H1 (cell line): ENCODE measurements at regions not wholly inside any gene's neighbourhood (a gene's known extent, or its start where the extent isn't known, plus 50 kb on each side); places are given as distances from the start of the nearest gene placed in this dataset.

Source experiments
- CTCF ChIA-PET: fragments of 300-600 bp; sonication (Branson Sonifier 250); formaldehyde crosslinking; loops from one replicate; lab custom pipeline; 2021; ENCODE audit not compliant: partially characterized antibody; lab: Charles Lee
- POLR2A ChIA-PET: fragments of 300-600 bp; sonication (Branson Sonifier 250); formaldehyde crosslinking; loops from one replicate; lab custom pipeline; 2021; ENCODE audit warnings: inconsistent platforms; ENCODE audit not compliant: partially characterized antibody; lab: Charles Lee
- DNase-seq, 2 experiments: peaks; one replicate each; pipeline versions ENCODE4 v3.0.0 to v3.0.0-alpha.2; 2010 to 2022; ENCODE audit warnings: low spot score in 2 of 2, low read depth in 1 of 2, mixed read lengths in 1 of 2
- FAIRE-seq: peaks from 2 replicates; lab custom pipeline; 2011; peaks lifted over from hg19 to GRCh38; lab: Jason Lieb, UNC
- H2AFZ ChIP-seq: 2 replicates; pipeline ENCODE4 v1.8.1; 2012; ENCODE audit warnings: low read length, inconsistent platforms
- H2AK5ac ChIP-seq: 2 replicates; pipeline ENCODE4 v1.6.1; 2013; ENCODE audit warnings: low read depth, low read length
- H2BK120ac ChIP-seq: replicated peaks from 2 replicates; pipeline ENCODE3; 2013; ENCODE audit warnings: low read depth, low read length, inconsistent platforms
- H2BK12ac ChIP-seq: 2 replicates; pipeline ENCODE4 v1.6.1; 2013; ENCODE audit warnings: low read depth, low read length
- H2BK15ac ChIP-seq: 2 replicates; pipeline ENCODE4 v1.6.1; 2013; ENCODE audit warnings: low read length
- H2BK20ac ChIP-seq: 2 replicates; pipeline ENCODE4 v1.6.1; 2013; ENCODE audit warnings: low read length
- H2BK5ac ChIP-seq: 2 replicates; pipeline ENCODE4 v1.6.1; 2013; ENCODE audit warnings: low read depth, low read length
- H3K14ac ChIP-seq: 2 replicates; pipeline ENCODE4 v1.6.1; 2013; ENCODE audit warnings: inconsistent platforms; ENCODE audit not compliant: insufficient read length
- H3K18ac ChIP-seq: 2 replicates; pipeline ENCODE4 v1.6.1; 2013; ENCODE audit warnings: low read length; ENCODE audit errors: extremely low read depth
- H3K23ac ChIP-seq: 2 replicates; pipeline ENCODE4 v1.6.1; 2013; ENCODE audit warnings: inconsistent platforms; ENCODE audit not compliant: insufficient read length
- H3K23me2 ChIP-seq: 2 replicates; pipeline ENCODE4 v1.6.1; 2013; ENCODE audit warnings: low read depth, low read length
- H3K27ac ChIP-seq: 2 replicates; pipeline ENCODE4 v1.6.1; 2011; ENCODE audit warnings: low read depth, low read length, inconsistent platforms
- H3K27me3 ChIP-seq, 4 experiments: replicated peaks in 1 of 4; 1 replicate in 1 of 4; 2 replicates in 3 of 4; pipeline versions ENCODE4 v1.6.1 to v1.8.1; 2011 to 2013; ENCODE audit warnings: low read length in 3 of 4, mild to moderate bottlenecking in 3 of 4, inconsistent platforms in 2 of 4, mixed read lengths in 2 of 4, moderate library complexity in 1 of 4; ENCODE audit not compliant: control insufficient read depth in 3 of 4, insufficient read depth in 3 of 4; ENCODE audit errors: extremely low read depth in 1 of 4
- H3K36me3 ChIP-seq, 4 experiments: 2 replicates each; pipeline versions ENCODE4 v1.6.1 to v1.8.1; 2011 to 2013; ENCODE audit warnings: mild to moderate bottlenecking in 4 of 4, low read length in 3 of 4, moderate library complexity in 2 of 4, control low read depth in 1 of 4, inconsistent platforms in 1 of 4; ENCODE audit not compliant: insufficient read depth in 4 of 4, control insufficient read depth in 2 of 4
- H3K4ac ChIP-seq: replicated peaks from 2 replicates; pipeline ENCODE3; 2013; ENCODE audit warnings: low read length, low read depth, mixed read lengths, inconsistent platforms; ENCODE audit not compliant: insufficient read length
- H3K4me1 ChIP-seq, 4 experiments: replicated peaks in 1 of 4; 1 replicate in 1 of 4; 2 replicates in 3 of 4; pipeline versions ENCODE4 v1.6.1 to v1.8.1; 2011 to 2013; ENCODE audit warnings: low read length in 3 of 4, inconsistent platforms in 2 of 4, mixed read lengths in 1 of 4; ENCODE audit not compliant: insufficient read depth in 4 of 4, control insufficient read depth in 3 of 4
- H3K4me2 ChIP-seq, 2 experiments: 2 replicates each; pipeline versions ENCODE4 v1.6.1 to v1.8.1; 2011 to 2013; ENCODE audit warnings: low read depth in 2 of 2, low read length in 2 of 2, control low read depth in 1 of 2, inconsistent platforms in 1 of 2, mild to moderate bottlenecking in 1 of 2; ENCODE audit not compliant: insufficient read depth in 1 of 2
- H3K4me3 ChIP-seq, 4 experiments: fragments of 200-600, 300-600 bp in 1 of 4; sonication (generic), shearing (Covaris generic), sonication (Bioruptor Twin) in 1 of 4; 2 replicates each; pipeline versions ENCODE4 v1.5.1 to v1.8.1; 2011 to 2016; ENCODE audit warnings: low read length in 4 of 4, low read depth in 3 of 4, control low read depth in 2 of 4, inconsistent platforms in 2 of 4, mild to moderate bottlenecking in 2 of 4, mixed read lengths in 1 of 4, moderate library complexity in 1 of 4; ENCODE audit not compliant: insufficient read depth in 2 of 4; ENCODE audit errors: extremely low read depth in 1 of 4
- H3K56ac ChIP-seq: replicated peaks from 2 replicates; pipeline ENCODE3; 2013; ENCODE audit warnings: low read depth, mild to moderate bottlenecking, mixed read lengths, low read length, inconsistent platforms; ENCODE audit not compliant: insufficient read length
- H3K79me1 ChIP-seq: 2 replicates; pipeline ENCODE4 v1.6.1; 2013; ENCODE audit warnings: low read depth, low read length, control low read depth
- H3K79me2 ChIP-seq, 2 experiments: 2 replicates each; pipeline versions ENCODE4 v1.6.1 to v1.8.1; 2012 to 2013; ENCODE audit warnings: low read length in 2 of 2, mild to moderate bottlenecking in 2 of 2, inconsistent platforms in 1 of 2; ENCODE audit not compliant: insufficient read depth in 2 of 2, control insufficient read depth in 1 of 2
- H3K9ac ChIP-seq, 4 experiments: replicated peaks in 1 of 4; 1 replicate in 1 of 4; 2 replicates in 3 of 4; pipeline versions ENCODE4 v1.6.1 to v1.8.1; 2011 to 2013; ENCODE audit warnings: low read depth in 3 of 4, low read length in 3 of 4, control low read depth in 2 of 4, mild to moderate bottlenecking in 2 of 4, moderate library complexity in 2 of 4, inconsistent platforms in 1 of 4; ENCODE audit errors: extremely low read depth in 1 of 4
- H3K9me3 ChIP-seq, 2 experiments: 2 replicates each; pipeline versions ENCODE4 v1.6.1 to v1.8.1; 2012 to 2013; ENCODE audit warnings: mild to moderate bottlenecking in 2 of 2, moderate library complexity in 2 of 2, control low read depth in 1 of 2, inconsistent platforms in 1 of 2, low read depth in 1 of 2, low read length in 1 of 2, mixed read lengths in 1 of 2; ENCODE audit not compliant: insufficient read depth in 2 of 2
- H4K20me1 ChIP-seq, 2 experiments: replicated peaks in 1 of 2; 2 replicates each; pipeline versions ENCODE3 to v1.8.1; 2011 to 2013; ENCODE audit warnings: inconsistent platforms in 2 of 2, low read length in 2 of 2, mild to moderate bottlenecking in 1 of 2; ENCODE audit not compliant: insufficient read depth in 2 of 2, control insufficient read depth in 1 of 2
- H4K5ac ChIP-seq: 2 replicates; pipeline ENCODE4 v1.6.1; 2013; ENCODE audit warnings: low read length, low read depth, mixed read lengths, inconsistent platforms; ENCODE audit not compliant: insufficient read length
- H4K8ac ChIP-seq: 2 replicates; pipeline ENCODE4 v1.8.0; 2013; ENCODE audit warnings: mild to moderate bottlenecking, moderate library complexity, low read length, inconsistent platforms; ENCODE audit not compliant: insufficient read depth; ENCODE audit errors: extremely low read depth
- H4K91ac ChIP-seq: replicated peaks from 2 replicates; pipeline ENCODE3; 2013; ENCODE audit warnings: low read length, mixed read lengths, inconsistent platforms; ENCODE audit not compliant: insufficient read length
- BACH1 ChIP-seq: IDR thresholded peaks from 2 replicates; pipeline ENCODE4 v1.6.1; 2012; ENCODE audit warnings: low read length, improper control_type of control experiment
- CBX8 ChIP-seq: fragments of 300-800, 300-1000 bp; sonication (generic); IDR thresholded peaks from 2 replicates; pipeline ENCODE4 v1.7.1; 2016; ENCODE audit warnings: low read depth, low read length, borderline replicate concordance
- CEBPB ChIP-seq: IDR thresholded peaks from 2 replicates; pipeline ENCODE4 v1.6.1; 2012; ENCODE audit warnings: low read depth, low read length
- GTF2F1 ChIP-seq: IDR thresholded peaks from 2 replicates; pipeline ENCODE4 v1.6.1; 2012; ENCODE audit warnings: low read depth, low read length, improper control_type of control experiment, borderline replicate concordance
- HDAC6 ChIP-seq: IDR thresholded peaks from one replicate; pipeline ENCODE4 v1.7.1; 2012; ENCODE audit warnings: low read depth, mild to moderate bottlenecking, inconsistent platforms, low read length, moderate library complexity
- JUND ChIP-seq: IDR thresholded peaks from 2 replicates; pipeline ENCODE4 v1.6.1; 2011; ENCODE audit warnings: mild to moderate bottlenecking, improper control_type of control experiment, low read length
- MAFK ChIP-seq: IDR thresholded peaks from 2 replicates; pipeline ENCODE4 v1.6.1; 2012; ENCODE audit warnings: low read depth, mild to moderate bottlenecking, improper control_type of control experiment, low read length
- POLR2AphosphoS5 ChIP-seq: IDR thresholded peaks from 2 replicates; pipeline ENCODE4 v1.6.1; 2011; ENCODE audit warnings: low read depth, low read length
- RFX5 ChIP-seq: IDR thresholded peaks from 2 replicates; pipeline ENCODE4 v1.6.1; 2011; ENCODE audit warnings: low read depth, low read length, improper control_type of control experiment, borderline replicate concordance
- WGBS, 2 experiments: shearing (Covaris generic) in 1 of 2; methylation state at CpG; one replicate each; pipeline versions ENCODE4 v1.1.6 to v1.1.7; 2013 to 2015; ENCODE audit warnings: low lambda C conversion rate in 2 of 2, mixed read lengths in 2 of 2, inconsistent platforms in 1 of 2, low coverage in 1 of 2, missing lambda C conversion rate in 1 of 2; ENCODE audit not compliant: insufficient replicate concordance in 2 of 2, insufficient coverage in 1 of 2, insufficient read length in 1 of 2; ENCODE audit errors: extremely low coverage in 1 of 2, missing lambda C conversion rate in 1 of 2; 5-methylcytosine and 5-hydroxymethylcytosine counted together
- TF ChIP-seq, protein P1 (sequence below): IDR thresholded peaks from 2 replicates; pipeline ENCODE4 v1.6.1; 2012; ENCODE audit warnings: inconsistent platforms

DNA sequence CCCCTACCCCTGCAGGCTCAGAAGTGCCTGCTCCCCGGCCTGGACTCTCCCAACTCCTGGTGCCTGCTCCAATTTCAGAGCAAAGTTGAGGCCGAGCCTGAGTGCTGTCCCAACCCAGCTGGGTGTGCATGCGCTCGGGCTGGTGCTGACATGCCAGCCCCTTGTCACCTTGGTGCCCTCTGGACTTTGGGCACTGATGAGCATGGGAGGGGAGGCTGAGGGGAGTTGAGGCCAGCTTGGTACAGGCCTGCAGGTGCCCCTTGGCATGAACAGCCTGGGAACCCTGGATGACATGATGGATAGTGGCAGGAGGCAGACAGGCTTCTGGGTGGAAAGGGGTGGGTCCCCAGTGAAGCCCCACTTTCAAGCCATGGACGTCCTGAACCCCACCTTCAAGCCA is 366.1 kb upstream of the NEGR1 start:
- no peak overlapping the region for H4K5ac ChIP-seq
- no peak overlapping the region; the same call in 1 of the 2 replicates for H4K8ac ChIP-seq
- DNase-seq (no peak), FAIRE-seq (no peak)
- H2BK5ac ChIP-seq = no peak overlapping the region
- no peak overlapping the region for H2BK12ac ChIP-seq
- H3K79me2 ChIP-seq = no peaks in the 10 kb centered on the region
- no peak overlapping the region for H3K27ac ChIP-seq
- H3K9me3 ChIP-seq = no peaks in the 10 kb centered on the region
- WGBS, 2 experiments = 80% methylated on average over 5 of the region's 5 CpGs; no CpG with 5 or more reads in 1 of the 2 experiments
- H2BK120ac ChIP-seq = no peak overlapping the region
- no peak overlapping the region for H3K14ac ChIP-seq
- H3K79me1 ChIP-seq = no peaks in the 10 kb centered on the region
- no peaks in the 10 kb centered on the region for H3K4me1 ChIP-seq
- POLR2A ChIA-PET = no interaction called here
- no peak overlapping the region for H2AFZ ChIP-seq
- no peak overlapping the region for H4K91ac ChIP-seq
- no peaks in the 10 kb centered on the region for H3K27me3 ChIP-seq
- H3K4ac ChIP-seq = no peak overlapping the region
- no peak overlapping the region for H3K9ac ChIP-seq
- H3K4me3 ChIP-seq = no peak overlapping the region
- no peak overlapping the region for H2BK20ac ChIP-seq
- H2AK5ac ChIP-seq = no peak overlapping the region
- no peak overlapping the region for H3K23ac ChIP-seq
- H2BK15ac ChIP-seq = no peak overlapping the region
- H4K20me1 ChIP-seq = no peaks in the 10 kb centered on the region
- no peaks in the 10 kb centered on the region; the same call in 1 of the 2 replicates for H3K23me2 ChIP-seq
- CTCF ChIA-PET = interaction anchor here (1.3 kb wide), 1 partner anchor 10 kb away, joined by 4 read pairs; no protein-coding TSS in a partner anchor
- H3K36me3 ChIP-seq = no peaks in the 10 kb centered on the region
- no peak overlapping the region for H3K56ac ChIP-seq
- no peak overlapping the region for H3K18ac ChIP-seq
- H3K4me2 ChIP-seq = no peak overlapping the region
- TF ChIP-seq RFX5 = no peak
- no peak for TF ChIP-seq MAFK
- no peak for TF ChIP-seq CEBPB
- TF ChIP-seq JUND = no peak
- no peak for TF ChIP-seq BACH1
- no peak for TF ChIP-seq CBX8
- no peak for TF ChIP-seq POLR2AphosphoS5
- TF ChIP-seq, protein P1, sequence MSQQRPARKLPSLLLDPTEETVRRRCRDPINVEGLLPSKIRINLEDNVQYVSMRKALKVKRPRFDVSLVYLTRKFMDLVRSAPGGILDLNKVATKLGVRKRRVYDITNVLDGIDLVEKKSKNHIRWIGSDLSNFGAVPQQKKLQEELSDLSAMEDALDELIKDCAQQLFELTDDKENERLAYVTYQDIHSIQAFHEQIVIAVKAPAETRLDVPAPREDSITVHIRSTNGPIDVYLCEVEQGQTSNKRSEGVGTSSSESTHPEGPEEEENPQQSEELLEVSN = no peak
- no peak for TF ChIP-seq GTF2F1
- TF ChIP-seq HDAC6 = no peak
